Mesothelial cell of epicardium (in vitro differentiated cells): ENCODE measurements at regions not wholly inside any gene's neighbourhood (a gene's known extent, or its start where the extent isn't known, plus 50 kb on each side); places are given as distances from the start of the nearest gene placed in this dataset.
A peak's percentile ranks its signal among the peaks of the same experiment; 100 is the strongest.
"Not testable (repeated sequence)": the region's sequence is repeated elsewhere in the genome, so short reads cannot be mapped to it uniquely, and the experiment has no call there.

Experiments
- DNase-seq, 2 experiments: peaks; one replicate each; pipeline ENCODE4 v3.0.0; 2021; ENCODE audit warnings: low spot score in 2 of 2; ENCODE audit not compliant: unreplicated experiment in 2 of 2
- H3K27ac Mint-ChIP-seq: 2 replicates; pipeline ENCODE4 v1.8.0; 2021; ENCODE audit warnings: mixed read lengths
- H3K27me3 Mint-ChIP-seq: 2 replicates; pipeline ENCODE4 v1.8.0; 2021; ENCODE audit warnings: low read depth, mixed read lengths
- H3K36me3 Mint-ChIP-seq: 2 replicates; pipeline ENCODE4 v1.8.0; 2021; ENCODE audit warnings: mixed read lengths
- H3K4me1 Mint-ChIP-seq: 2 replicates; pipeline ENCODE4 v1.8.0; 2021; ENCODE audit warnings: mixed read lengths
- H3K4me3 Mint-ChIP-seq: 2 replicates; pipeline ENCODE4 v1.8.0; 2021; ENCODE audit warnings: mild to moderate bottlenecking, moderate library complexity, mixed read lengths
- H3K9me3 Mint-ChIP-seq: 2 replicates; pipeline ENCODE4 v1.8.0; 2021; ENCODE audit warnings: mixed read lengths
- TF ChIP-seq, protein P1 (sequence below): fragments of 200-600 bp; sonication (generic); IDR thresholded peaks from one replicate; pipeline ENCODE4 v1.5.0; 2021; ENCODE audit warnings: antibody characterized with exemption; ENCODE audit not compliant: unreplicated experiment

DNA sequence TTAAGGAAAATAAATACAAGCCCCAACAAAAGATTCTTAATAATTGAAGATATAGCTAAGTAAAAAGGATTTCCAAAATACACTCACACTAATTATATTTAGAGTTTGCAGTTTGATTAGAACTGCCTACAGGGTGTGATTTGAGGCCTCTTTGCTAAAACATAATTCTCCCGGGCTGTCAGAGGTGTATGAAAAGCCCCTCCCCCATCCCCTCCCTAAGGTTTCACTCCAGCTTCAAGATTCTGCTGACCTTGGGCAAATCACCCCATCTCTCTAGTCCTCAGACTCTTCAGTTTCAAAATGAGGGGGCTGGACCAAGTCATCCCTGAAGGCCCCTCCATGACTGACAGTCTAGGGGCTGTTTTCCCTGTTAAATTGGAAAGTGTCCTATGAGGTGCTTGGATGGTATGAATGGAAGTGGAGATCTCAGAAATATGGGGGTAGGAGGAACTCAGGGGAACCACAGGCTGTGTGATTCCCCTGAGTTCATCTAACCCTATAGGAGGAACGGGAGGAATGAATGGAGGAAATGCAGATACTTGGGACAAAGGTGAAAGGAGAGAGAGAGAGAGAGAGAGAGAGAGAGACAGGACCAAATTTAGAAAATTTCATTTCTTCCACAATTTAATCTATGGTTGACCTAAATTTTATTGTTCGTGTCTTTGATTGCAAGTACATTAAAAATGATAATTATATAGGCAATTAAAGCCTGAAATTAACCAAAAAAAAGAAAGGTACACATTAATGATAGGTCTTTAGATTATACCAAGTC is 107.5 kb downstream of the SPP2 start:
- DNase-seq, result no peak

DNA sequence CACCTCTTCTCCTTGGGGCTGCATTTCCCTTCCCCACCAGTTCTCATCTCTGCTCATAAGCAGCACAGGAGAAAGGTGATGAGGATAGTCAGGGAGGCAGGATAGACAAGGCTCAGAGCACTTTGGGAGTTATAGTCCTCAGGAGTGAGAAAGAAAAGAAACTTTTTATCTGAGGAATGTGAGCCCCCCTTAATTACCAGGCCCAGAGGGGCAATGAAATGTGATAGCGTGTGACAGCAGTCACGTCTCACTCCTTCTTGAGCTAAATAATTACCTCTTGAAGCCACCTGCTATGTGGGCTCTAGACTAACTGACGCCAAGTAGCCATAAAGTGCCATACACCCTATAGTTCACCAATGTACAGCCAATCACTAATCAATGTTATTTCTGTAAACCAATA is 105.8 kb downstream of the SPP2 start:
- Mint-ChIP-seq H3K4me1 (peaks cover 26% of the 10 kb centered on the region), H3K4me3 (no peak overlapping the region), H3K9me3 (peaks cover 12% of the 10 kb centered on the region), H3K27me3 (no peaks in the 10 kb centered on the region), H3K27ac (peak overlapping the region; percentile 35), H3K36me3 (no peaks in the 10 kb centered on the region)
- TF ChIP-seq, protein P1, sequence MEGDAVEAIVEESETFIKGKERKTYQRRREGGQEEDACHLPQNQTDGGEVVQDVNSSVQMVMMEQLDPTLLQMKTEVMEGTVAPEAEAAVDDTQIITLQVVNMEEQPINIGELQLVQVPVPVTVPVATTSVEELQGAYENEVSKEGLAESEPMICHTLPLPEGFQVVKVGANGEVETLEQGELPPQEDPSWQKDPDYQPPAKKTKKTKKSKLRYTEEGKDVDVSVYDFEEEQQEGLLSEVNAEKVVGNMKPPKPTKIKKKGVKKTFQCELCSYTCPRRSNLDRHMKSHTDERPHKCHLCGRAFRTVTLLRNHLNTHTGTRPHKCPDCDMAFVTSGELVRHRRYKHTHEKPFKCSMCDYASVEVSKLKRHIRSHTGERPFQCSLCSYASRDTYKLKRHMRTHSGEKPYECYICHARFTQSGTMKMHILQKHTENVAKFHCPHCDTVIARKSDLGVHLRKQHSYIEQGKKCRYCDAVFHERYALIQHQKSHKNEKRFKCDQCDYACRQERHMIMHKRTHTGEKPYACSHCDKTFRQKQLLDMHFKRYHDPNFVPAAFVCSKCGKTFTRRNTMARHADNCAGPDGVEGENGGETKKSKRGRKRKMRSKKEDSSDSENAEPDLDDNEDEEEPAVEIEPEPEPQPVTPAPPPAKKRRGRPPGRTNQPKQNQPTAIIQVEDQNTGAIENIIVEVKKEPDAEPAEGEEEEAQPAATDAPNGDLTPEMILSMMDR, result no peak
- DNase-seq, result no peak

More for the DNA sequence above, 107.5 kb downstream of the SPP2 start:
- Mint-ChIP-seq H3K9me3 (peaks cover 6% of the 10 kb centered on the region), H3K27ac (no peak overlapping the region), H3K36me3 (no peaks in the 10 kb centered on the region), H3K4me1 (peaks cover 36% of the 10 kb centered on the region), H3K27me3 (no peaks in the 10 kb centered on the region), H3K4me3 (no peak overlapping the region)
- TF ChIP-seq, protein P1, result no peak

DNA sequence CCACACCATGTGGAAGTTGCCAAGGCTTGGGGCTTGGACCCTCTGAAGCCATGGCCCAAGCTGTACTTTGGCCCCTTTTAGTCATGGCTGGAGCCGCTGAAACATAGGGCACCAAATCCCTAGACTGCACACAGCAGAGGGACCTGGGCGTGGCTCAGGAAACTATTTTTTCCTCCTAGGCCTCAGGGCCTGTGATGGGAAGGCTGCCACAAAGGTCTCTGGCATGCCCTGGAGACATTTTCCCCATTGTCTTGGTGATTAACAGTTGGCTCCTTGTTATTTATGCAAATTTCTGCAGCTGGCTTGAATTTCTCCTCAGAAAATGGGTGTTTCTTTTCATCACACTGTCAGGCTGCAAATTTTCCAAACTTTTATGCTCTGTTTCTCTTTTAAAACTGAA is 102.3 kb downstream of the SPP2 start:
- Mint-ChIP-seq H3K9me3 (peaks cover 12% of the 10 kb centered on the region), H3K4me1 (peaks cover 13% of the 10 kb centered on the region)
- not testable (repeated sequence) for DNase-seq, H3K4me3 Mint-ChIP-seq, H3K27ac Mint-ChIP-seq, H3K27me3 Mint-ChIP-seq, H3K36me3 Mint-ChIP-seq

DNA sequence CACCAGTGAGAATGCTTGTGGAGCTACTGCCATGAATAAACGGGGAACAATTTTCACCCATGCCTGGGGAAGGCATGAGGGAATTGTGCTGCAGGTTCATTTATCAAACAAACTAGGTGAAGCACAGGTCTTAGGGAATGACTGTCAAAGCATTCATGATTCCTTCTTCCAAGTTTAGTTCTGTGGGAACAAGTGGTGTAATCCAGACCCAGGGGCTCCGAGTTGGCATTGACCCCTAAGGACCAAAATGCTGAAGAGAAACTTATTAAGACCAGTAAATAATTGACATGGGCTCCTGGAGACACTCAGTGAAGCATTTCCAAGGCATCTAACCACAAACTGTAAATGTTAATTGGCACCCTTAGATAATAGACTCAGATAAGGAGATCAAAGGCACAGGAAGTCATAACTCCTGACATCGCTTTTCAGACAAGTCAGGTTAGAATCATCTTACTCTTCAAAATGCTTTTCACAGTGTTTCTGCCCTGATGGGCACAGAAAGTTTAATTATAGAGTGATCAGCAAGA is 96.9 kb downstream of the SPP2 start:
- TF ChIP-seq, protein P1, result no peak
- Mint-ChIP-seq H3K4me1 (peaks cover 12% of the 10 kb centered on the region), H3K36me3 (no peaks in the 10 kb centered on the region), H3K27ac (no peak overlapping the region), H3K4me3 (no peak overlapping the region), H3K27me3 (no peaks in the 10 kb centered on the region), H3K9me3 (peaks cover 5% of the 10 kb centered on the region)
- no peak for DNase-seq

DNA sequence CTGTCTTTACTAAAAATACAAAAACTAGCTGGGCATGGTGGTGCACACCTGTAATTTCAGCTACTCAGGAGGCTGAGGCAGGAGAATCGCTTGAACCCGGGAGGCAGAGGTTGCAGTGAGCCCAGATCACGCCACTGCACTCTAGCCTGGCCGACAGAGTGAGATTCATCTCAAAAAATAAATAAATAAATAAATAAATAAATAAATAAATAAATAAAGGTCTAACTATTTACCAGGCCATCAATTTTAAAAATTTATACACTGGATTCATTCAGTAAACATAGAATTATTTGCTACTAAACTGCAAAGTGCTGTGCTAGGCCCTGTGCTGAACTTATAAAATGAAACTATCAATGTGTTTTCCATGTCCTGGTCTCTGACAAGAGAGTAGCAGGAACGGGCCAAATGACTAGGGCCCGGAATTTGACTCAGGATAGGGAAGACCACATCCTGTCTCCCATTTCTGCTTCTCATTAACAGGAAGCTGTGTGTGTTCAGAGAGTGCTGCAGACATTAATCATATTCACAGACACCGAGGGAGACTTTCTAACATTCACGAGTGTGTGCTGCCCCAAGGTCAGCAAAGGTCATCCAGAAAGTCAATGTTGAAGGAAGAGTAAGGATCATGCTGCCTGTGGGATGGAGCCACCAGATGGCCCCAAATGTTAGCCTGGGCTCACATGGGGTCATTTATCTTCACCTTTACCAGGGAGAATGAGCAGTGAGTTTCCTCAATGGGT is 95.8 kb downstream of the SPP2 start:
- Mint-ChIP-seq H3K9me3 (no peaks in the 10 kb centered on the region), H3K4me3 (no peak overlapping the region), H3K27me3 (no peaks in the 10 kb centered on the region), H3K4me1 (peaks cover 12% of the 10 kb centered on the region), H3K36me3 (no peaks in the 10 kb centered on the region), H3K27ac (no peak overlapping the region)
- no peak for DNase-seq
- TF ChIP-seq, protein P1, result no peak

DNA sequence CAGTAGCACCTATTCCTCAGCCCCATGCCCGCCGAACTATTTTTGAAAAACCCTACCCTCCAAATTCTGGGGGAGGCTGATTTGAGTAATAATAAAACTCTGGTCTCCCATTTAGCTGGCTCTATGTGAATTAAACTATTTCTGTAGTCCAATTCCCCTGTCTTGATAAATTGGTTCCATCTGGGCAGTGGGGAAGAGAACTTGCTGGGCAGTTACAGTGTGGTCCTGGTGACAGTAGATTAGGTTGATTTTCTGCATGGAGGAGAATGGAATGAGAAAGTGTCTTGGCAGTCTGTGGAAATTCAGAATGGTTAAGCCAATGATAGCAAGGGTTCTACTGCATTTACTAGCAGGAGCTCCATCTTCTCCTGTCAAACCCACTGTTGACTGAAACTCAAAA is 95.0 kb downstream of the SPP2 start:
- DNase-seq, result no peak
- Mint-ChIP-seq H3K27ac (no peak overlapping the region), H3K9me3 (no peaks in the 10 kb centered on the region), H3K27me3 (no peaks in the 10 kb centered on the region), H3K4me1 (peaks cover 12% of the 10 kb centered on the region), H3K36me3 (no peaks in the 10 kb centered on the region), H3K4me3 (no peak overlapping the region)
- TF ChIP-seq, protein P1, result no peak
